GM21529 (cell line): ENCODE measurements at regions not wholly inside any gene's neighbourhood (a gene's known extent, or its start where the extent isn't known, plus 50 kb on each side); places are given as distances from the start of the nearest gene placed in this dataset.

Experiments
- ATAC-seq: cut with Tn5 transposase; IDR thresholded peaks from one replicate; pipeline ENCODE4 v1.9.1; 2021; ENCODE audit not compliant: unreplicated experiment

GRCh38 chr3:20352546-20353179, 166.7 kb upstream of the SGO1 start:
- ATAC-seq: no peak

- no peak for ATAC-seq
Measured at GRCh38 chr3:20350449-20350848, 164.4 kb upstream of the SGO1 start.

- no peak for ATAC-seq
Measured at GRCh38 chr3:20346916-20347315, 160.9 kb upstream of the SGO1 start.

- no peak for ATAC-seq
Measured at GRCh38 chr3:20346369-20346768, 160.4 kb upstream of the SGO1 start.

- ATAC-seq: no peak
Measured at GRCh38 chr3:20344400-20344959, 158.5 kb upstream of the SGO1 start.

GRCh38 chr3:20343790-20344189, 157.8 kb upstream of the SGO1 start:
- ATAC-seq: no peak

GRCh38 chr3:20340324-20340928, 154.4 kb upstream of the SGO1 start:
- peak; percentile 96 for ATAC-seq

- no peak for ATAC-seq
Measured at GRCh38 chr3:20336572-20336971, 150.6 kb upstream of the SGO1 start.

GRCh38 chr3:20334842-20335241, 148.8 kb upstream of the SGO1 start:
- no peak for ATAC-seq

- ATAC-seq: no peak
Measured at GRCh38 chr3:20327889-20328288, 141.9 kb upstream of the SGO1 start.

GRCh38 chr3:20326541-20326940, 140.5 kb upstream of the SGO1 start:
- ATAC-seq: no peak

- ATAC-seq: no peak
Measured at GRCh38 chr3:20325563-20325962, 139.6 kb upstream of the SGO1 start.

GRCh38 chr3:20324664-20325478, 138.9 kb upstream of the SGO1 start:
- peak; percentile 100 for ATAC-seq

GRCh38 chr3:20323307-20323927, 137.4 kb upstream of the SGO1 start:
- no peak for ATAC-seq

GRCh38 chr3:20322085-20322484, 136.1 kb upstream of the SGO1 start:
- ATAC-seq: no peak

- ATAC-seq: no peak
Measured at GRCh38 chr3:20321391-20322047, 135.5 kb upstream of the SGO1 start.

- ATAC-seq: no peak
Measured at GRCh38 chr3:20320489-20320888, 134.5 kb upstream of the SGO1 start.

GRCh38 chr3:20319551-20319950, 133.5 kb upstream of the SGO1 start:
- no peak for ATAC-seq

- no peak for ATAC-seq
Measured at GRCh38 chr3:20317616-20318015, 131.6 kb upstream of the SGO1 start.

GRCh38 chr3:20316238-20316637, 130.2 kb upstream of the SGO1 start:
- no peak for ATAC-seq

GRCh38 chr3:20310629-20311028, 124.6 kb upstream of the SGO1 start:
- ATAC-seq: no peak
